Ovary (tissue), 3 donors: ENCODE measurements at regions not wholly inside any gene's neighbourhood (a gene's known extent, or its start where the extent isn't known, plus 50 kb on each side); places are given as distances from the start of the nearest gene placed in this dataset.

ENCODE experiments used
- POLR2A ChIP-seq: fragments of 450-650 bp; IDR thresholded peaks from one replicate; pipeline ENCODE4 v1.6.1; 2017; ENCODE audit warnings: antibody characterized with exemption, mild to moderate bottlenecking, moderate library complexity
- TF ChIP-seq, protein P1 (sequence below), 3 donors: fragments of 450-650 bp in 2 of 3; fragments of 200-600 bp in 1 of 3; IDR thresholded peaks; one replicate each; pipeline versions ENCODE4 v1.5.1 to v1.8.0; 2016 to 2022; ENCODE audit warnings: antibody characterized with exemption in 3 of 3, mild to moderate bottlenecking in 1 of 3
- donor health status: DM: no; HTN: no; CAD: no.

DNA sequence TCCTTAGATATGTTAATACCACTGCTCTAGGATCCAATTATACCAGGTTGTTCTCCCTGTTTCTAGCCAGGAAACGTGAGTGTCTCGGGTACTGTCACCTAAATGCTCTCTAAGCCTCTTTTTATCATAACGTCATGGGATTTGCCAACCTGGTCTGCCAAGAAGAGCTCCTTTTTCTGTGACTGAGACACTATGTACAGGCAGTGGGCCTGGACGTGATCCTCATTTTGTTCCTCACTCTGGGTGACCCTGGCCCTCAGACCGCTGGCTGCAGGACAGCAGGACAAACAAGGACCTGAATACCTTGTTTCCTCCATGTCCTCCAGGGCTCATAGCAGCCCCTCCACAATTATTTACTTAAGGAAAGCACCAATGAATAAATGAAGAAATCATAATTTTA is 69.1 kb downstream of the CD164 start:
- no peak for TF ChIP-seq POLR2A
- TF ChIP-seq, protein P1, sequence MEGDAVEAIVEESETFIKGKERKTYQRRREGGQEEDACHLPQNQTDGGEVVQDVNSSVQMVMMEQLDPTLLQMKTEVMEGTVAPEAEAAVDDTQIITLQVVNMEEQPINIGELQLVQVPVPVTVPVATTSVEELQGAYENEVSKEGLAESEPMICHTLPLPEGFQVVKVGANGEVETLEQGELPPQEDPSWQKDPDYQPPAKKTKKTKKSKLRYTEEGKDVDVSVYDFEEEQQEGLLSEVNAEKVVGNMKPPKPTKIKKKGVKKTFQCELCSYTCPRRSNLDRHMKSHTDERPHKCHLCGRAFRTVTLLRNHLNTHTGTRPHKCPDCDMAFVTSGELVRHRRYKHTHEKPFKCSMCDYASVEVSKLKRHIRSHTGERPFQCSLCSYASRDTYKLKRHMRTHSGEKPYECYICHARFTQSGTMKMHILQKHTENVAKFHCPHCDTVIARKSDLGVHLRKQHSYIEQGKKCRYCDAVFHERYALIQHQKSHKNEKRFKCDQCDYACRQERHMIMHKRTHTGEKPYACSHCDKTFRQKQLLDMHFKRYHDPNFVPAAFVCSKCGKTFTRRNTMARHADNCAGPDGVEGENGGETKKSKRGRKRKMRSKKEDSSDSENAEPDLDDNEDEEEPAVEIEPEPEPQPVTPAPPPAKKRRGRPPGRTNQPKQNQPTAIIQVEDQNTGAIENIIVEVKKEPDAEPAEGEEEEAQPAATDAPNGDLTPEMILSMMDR (IDR thresholded peaks at IDR 0.05): no peak
